Stimulated activated CD4-positive, alpha-beta T cell treated with anti-CD3 and anti-CD28 coated beads, Interleukin-1b, Interleukin-23, amount 100 ng/mL, for 48 hours (primary cell): ENCODE measurements at regions not wholly inside any gene's neighbourhood (a gene's known extent, or its start where the extent isn't known, plus 50 kb on each side); places are given as distances from the start of the nearest gene placed in this dataset.

Experiments used
- DNase-seq: peaks from one replicate; pipeline ENCODE4 v3.0.0-alpha.2; 2020

- no peak for DNase-seq
These were observed 404.1 kb downstream of the PTPRU start for GRCh38 chr1:29640428-29640785.

GRCh38 chr1:29639741-29640427 lies 403.6 kb downstream of the PTPRU start:
- DNase-seq = no peak

- DNase-seq = no peak
These were observed 402.9 kb downstream of the PTPRU start for GRCh38 chr1:29639156-29639736.

GRCh38 chr1:29638281-29638680 lies 402.0 kb downstream of the PTPRU start:
- no peak for DNase-seq

- no peak for DNase-seq
These were observed 400.6 kb downstream of the PTPRU start for GRCh38 chr1:29636936-29637335.

- no peak for DNase-seq
These were observed 399.4 kb downstream of the PTPRU start for GRCh38 chr1:29635501-29636263.

- no peak for DNase-seq
These were observed 398.5 kb downstream of the PTPRU start for GRCh38 chr1:29634746-29635335.

GRCh38 chr1:29634324-29634723 lies 398.0 kb downstream of the PTPRU start:
- DNase-seq = no peak

- no peak for DNase-seq
These were observed 397.4 kb downstream of the PTPRU start for GRCh38 chr1:29633771-29634170.

- DNase-seq = no peak
These were observed 396.7 kb downstream of the PTPRU start for GRCh38 chr1:29632806-29633615.

GRCh38 chr1:29631836-29632805 lies 395.8 kb downstream of the PTPRU start:
- DNase-seq = no peak

GRCh38 chr1:29631361-29631760 lies 395.0 kb downstream of the PTPRU start:
- no peak for DNase-seq

GRCh38 chr1:29630756-29631155 lies 394.4 kb downstream of the PTPRU start:
- DNase-seq = no peak

- DNase-seq = no peak
These were observed 393.6 kb downstream of the PTPRU start for GRCh38 chr1:29629814-29630516.

- no peak for DNase-seq
These were observed 393.1 kb downstream of the PTPRU start for GRCh38 chr1:29629401-29629800.

- DNase-seq = no peak
These were observed 391.9 kb downstream of the PTPRU start for GRCh38 chr1:29628190-29628589.

GRCh38 chr1:29626726-29627125 lies 390.4 kb downstream of the PTPRU start:
- no peak for DNase-seq

GRCh38 chr1:29626066-29626465 lies 389.7 kb downstream of the PTPRU start:
- DNase-seq = no peak

GRCh38 chr1:29625084-29625420 lies 388.7 kb downstream of the PTPRU start:
- no peak for DNase-seq

GRCh38 chr1:29624320-29625083 lies 388.2 kb downstream of the PTPRU start:
- DNase-seq = no peak
